HFF-Myc (cell line): ENCODE measurements at regions not wholly inside any gene's neighbourhood (a gene's known extent, or its start where the extent isn't known, plus 50 kb on each side); places are given as distances from the start of the nearest gene placed in this dataset.

Source experiments
- DNase-seq: peaks from one replicate; pipeline ENCODE4 v3.0.0-alpha.2; 2011; ENCODE audit warnings: low read depth; ENCODE audit errors: extremely low read depth
- H3K4me3 ChIP-seq: replicated peaks from 2 replicates; pipeline ENCODE4 v1.5.1; 2011; ENCODE audit warnings: low read depth, mild to moderate bottlenecking, control low read depth, low read length
- CTCF ChIP-seq: IDR thresholded peaks from 2 replicates; pipeline ENCODE4 v1.5.1; 2012; ENCODE audit warnings: mild to moderate bottlenecking, low read depth, low read length, control low read depth; ENCODE audit errors: missing control alignments

GRCh38 chr3:152011812-152012735 lies 138.6 kb downstream of the SUCNR1 start:
- TF ChIP-seq CTCF = no peak
- DNase-seq = no peak

GRCh38 chr3:152019508-152019907 lies 146.1 kb downstream of the SUCNR1 start:
- DNase-seq = no peak
- H3K4me3 ChIP-seq = no peak overlapping the region
- TF ChIP-seq CTCF = no peak

More at GRCh38 chr3:152011812-152012735, 138.6 kb downstream of the SUCNR1 start:
- H3K4me3 ChIP-seq = no peak overlapping the region

- no peak overlapping the region for H3K4me3 ChIP-seq
- DNase-seq = peak; percentile 31
- TF ChIP-seq CTCF = no peak
These were observed 148.6 kb downstream of the SUCNR1 start for GRCh38 chr3:152021951-152022461.

GRCh38 chr3:152026033-152026556 lies 152.7 kb downstream of the SUCNR1 start:
- DNase-seq = peak; percentile 78
- TF ChIP-seq CTCF = peak; percentile 16
- no peak overlapping the region for H3K4me3 ChIP-seq

GRCh38 chr3:152030320-152030719 lies 156.9 kb downstream of the SUCNR1 start:
- TF ChIP-seq CTCF = no peak
- no peak for DNase-seq
- no peak overlapping the region for H3K4me3 ChIP-seq

GRCh38 chr3:152031321-152031720 lies 157.9 kb downstream of the SUCNR1 start:
- TF ChIP-seq CTCF = no peak
- H3K4me3 ChIP-seq = no peak overlapping the region
- DNase-seq = no peak
